Stimulated activated naive B cell treated with anti-CD40 and anti-IgM and Interleukin-4, amounts not matched to agents 10 μg/mL and 1 μg/mL and 100 μg/mL, for 72 hours (primary cell): ENCODE measurements at regions not wholly inside any gene's neighbourhood (a gene's known extent, or its start where the extent isn't known, plus 50 kb on each side); places are given as distances from the start of the nearest gene placed in this dataset.

Experiments
- ATAC-seq, 2 donors: fragments of 150-1000 bp; cut with Tn5 transposase; replicated peaks; 2 replicates each; pipeline ENCODE4 v1.10.0; 2021; ENCODE audit warnings: moderate library complexity in 1 of 2
- DNase-seq: peaks from one replicate; pipeline ENCODE4 v3.0.0; 2021
- H3K27ac Mint-ChIP-seq: one replicate; pipeline ENCODE4 v1.8.0; 2022; ENCODE audit warnings: mild to moderate bottlenecking, mixed read lengths
- H3K27me3 Mint-ChIP-seq, 2 donors: one replicate each; pipeline ENCODE4 v1.8.0; 2022; ENCODE audit warnings: mixed read lengths in 2 of 2
- H3K36me3 Mint-ChIP-seq, 2 donors: one replicate each; pipeline ENCODE4 v1.8.0; 2022; ENCODE audit warnings: mixed read lengths in 2 of 2, mild to moderate bottlenecking in 1 of 2
- H3K4me1 Mint-ChIP-seq, 2 donors: one replicate each; pipeline ENCODE4 v1.8.0; 2022; ENCODE audit warnings: mixed read lengths in 2 of 2, mild to moderate bottlenecking in 1 of 2
- H3K4me3 Mint-ChIP-seq, 2 donors: one replicate each; pipeline ENCODE4 v1.8.0; 2022; ENCODE audit warnings: mild to moderate bottlenecking in 2 of 2, mixed read lengths in 2 of 2, moderate library complexity in 1 of 2
- H3K9me3 Mint-ChIP-seq, 2 donors: one replicate each; pipeline ENCODE4 v1.8.0; 2022; ENCODE audit warnings: mixed read lengths in 2 of 2, mild to moderate bottlenecking in 1 of 2

- H3K4me1 Mint-ChIP-seq, result peaks cover 7 to 16% of the 10 kb centered on the region in 2 donors
- no peak overlapping the region for H3K27ac Mint-ChIP-seq
- H3K27me3 Mint-ChIP-seq, result peaks cover 9 to 23% of the 10 kb centered on the region in 2 donors
- no peaks in the 10 kb centered on the region for H3K9me3 Mint-ChIP-seq
- DNase-seq (no peak), ATAC-seq (no peak)
- no peaks in the 10 kb centered on the region for H3K36me3 Mint-ChIP-seq
- no peak overlapping the region for H3K4me3 Mint-ChIP-seq
Observed at GRCh38 chr1:218494449-218494852, 149.3 kb downstream of the TGFB2 start.

- H3K36me3 Mint-ChIP-seq, result no peaks in the 10 kb centered on the region
- no peak overlapping the region for H3K27ac Mint-ChIP-seq
- H3K27me3 Mint-ChIP-seq, result peaks cover 10 to 25% of the 10 kb centered on the region in 2 donors
- no peaks in the 10 kb centered on the region for H3K9me3 Mint-ChIP-seq
- peaks cover 7 to 13% of the 10 kb centered on the region in 2 donors for H3K4me1 Mint-ChIP-seq
- H3K4me3 Mint-ChIP-seq, result no peak overlapping the region
- ATAC-seq (no peak), DNase-seq (no peak)
Observed at GRCh38 chr1:218495931-218496330, 150.8 kb downstream of the TGFB2 start.

GRCh38 chr1:218496561-218496960 lies 151.4 kb downstream of the TGFB2 start:
- Mint-ChIP-seq H3K27ac (no peak overlapping the region), H3K36me3 (no peaks in the 10 kb centered on the region), H3K4me1 (peaks cover 8 to 12% of the 10 kb centered on the region in 2 donors), H3K27me3 (peaks cover 14 to 28% of the 10 kb centered on the region in 2 donors), H3K9me3 (no peaks in the 10 kb centered on the region), H3K4me3 (no peak overlapping the region)
- no peak for ATAC-seq
- DNase-seq, result no peak

GRCh38 chr1:218498056-218498938 lies 153.2 kb downstream of the TGFB2 start:
- Mint-ChIP-seq H3K36me3 (no peaks in the 10 kb centered on the region), H3K27ac (no peak overlapping the region), H3K4me3 (peak overlapping the region in 1 of 2 donors; percentile 56), H3K27me3 (peaks cover 12 to 23% of the 10 kb centered on the region in 2 donors), H3K4me1 (peaks cover 7 to 12% of the 10 kb centered on the region in 2 donors), H3K9me3 (no peaks in the 10 kb centered on the region)
- ATAC-seq, result no peak
- no peak for DNase-seq

GRCh38 chr1:218499011-218499691 lies 154.0 kb downstream of the TGFB2 start:
- DNase-seq (no peak), ATAC-seq (no peak)
- Mint-ChIP-seq H3K9me3 (no peaks in the 10 kb centered on the region), H3K4me3 (peak overlapping the region in 1 of 2 donors; percentile 56), H3K27me3 (peaks cover 12 to 28% of the 10 kb centered on the region in 2 donors), H3K4me1 (peaks cover 7 to 12% of the 10 kb centered on the region in 2 donors), H3K27ac (no peak overlapping the region), H3K36me3 (no peaks in the 10 kb centered on the region)

- no peak overlapping the region for H3K4me3 Mint-ChIP-seq
- H3K36me3 Mint-ChIP-seq, result no peaks in the 10 kb centered on the region
- peaks cover 7 to 12% of the 10 kb centered on the region in 2 donors for H3K4me1 Mint-ChIP-seq
- no peaks in the 10 kb centered on the region for H3K9me3 Mint-ChIP-seq
- H3K27me3 Mint-ChIP-seq, result peaks cover 12 to 29% of the 10 kb centered on the region in 2 donors
- no peak for ATAC-seq
- DNase-seq, result no peak
- H3K27ac Mint-ChIP-seq, result no peak overlapping the region
Observed at GRCh38 chr1:218499911-218500310, 154.8 kb downstream of the TGFB2 start.

- no peaks in the 10 kb centered on the region for H3K9me3 Mint-ChIP-seq
- H3K27ac Mint-ChIP-seq, result no peak overlapping the region
- ATAC-seq, result no peak
- DNase-seq, result no peak
- H3K4me3 Mint-ChIP-seq, result no peak overlapping the region
- peaks cover 7 to 12% of the 10 kb centered on the region in 2 donors for H3K4me1 Mint-ChIP-seq
- no peaks in the 10 kb centered on the region for H3K36me3 Mint-ChIP-seq
- peaks cover 12 to 24% of the 10 kb centered on the region in 2 donors for H3K27me3 Mint-ChIP-seq
Observed at GRCh38 chr1:218501161-218501560, 156.0 kb downstream of the TGFB2 start.

- Mint-ChIP-seq H3K9me3 (peaks cover 6 to 10% of the 10 kb centered on the region in 2 donors), H3K36me3 (peaks cover 3 to 7% of the 10 kb centered on the region in 2 donors), H3K4me3 (no peak overlapping the region), H3K4me1 (peaks cover 7 to 12% of the 10 kb centered on the region in 2 donors), H3K27me3 (peaks cover 12 to 24% of the 10 kb centered on the region in 2 donors), H3K27ac (no peak overlapping the region)
- ATAC-seq (no peak), DNase-seq (no peak)
Observed at GRCh38 chr1:218502383-218502782, 157.2 kb downstream of the TGFB2 start.

- Mint-ChIP-seq H3K27ac (no peak overlapping the region), H3K9me3 (peaks cover 9 to 15% of the 10 kb centered on the region in 2 donors)
Observed at GRCh38 chr1:218503102-218503501, 158.0 kb downstream of the TGFB2 start.

GRCh38 chr1:218507355-218508002 lies 162.3 kb downstream of the TGFB2 start:
- peaks cover 17 to 23% of the 10 kb centered on the region in 2 donors for H3K9me3 Mint-ChIP-seq

More at GRCh38 chr1:218503102-218503501, 158.0 kb downstream of the TGFB2 start:
- Mint-ChIP-seq H3K4me3 (no peak overlapping the region), H3K4me1 (peaks cover 7 to 12% of the 10 kb centered on the region in 2 donors), H3K27me3 (peaks cover 11 to 22% of the 10 kb centered on the region in 2 donors), H3K36me3 (peaks cover 3 to 9% of the 10 kb centered on the region in 2 donors)
- ATAC-seq, result no peak
- DNase-seq, result no peak

GRCh38 chr1:218510153-218510772 lies 165.1 kb downstream of the TGFB2 start:
- Mint-ChIP-seq H3K4me1 (peaks cover 10 to 14% of the 10 kb centered on the region in 2 donors), H3K27ac (no peak overlapping the region), H3K4me3 (no peak overlapping the region), H3K36me3 (peaks cover 3 to 10% of the 10 kb centered on the region in 2 donors), H3K27me3 (no peaks in the 10 kb centered on the region), H3K9me3 (peaks cover 17 to 28% of the 10 kb centered on the region in 2 donors)
- ATAC-seq (no peak), DNase-seq (no peak)

More at GRCh38 chr1:218507355-218508002, 162.3 kb downstream of the TGFB2 start:
- DNase-seq (no peak), ATAC-seq (no peak)
- H3K36me3 Mint-ChIP-seq, result peaks cover 3 to 10% of the 10 kb centered on the region in 2 donors
- H3K27me3 Mint-ChIP-seq, result peaks cover 0 to 7% of the 10 kb centered on the region in 2 donors
- H3K27ac Mint-ChIP-seq, result no peak overlapping the region
- H3K4me1 Mint-ChIP-seq, result peaks cover 10% of the 10 kb centered on the region in 2 donors
- H3K4me3 Mint-ChIP-seq, result no peak overlapping the region

- Mint-ChIP-seq H3K36me3 (no peaks in the 10 kb centered on the region), H3K4me3 (no peak overlapping the region), H3K9me3 (peaks cover 7 to 11% of the 10 kb centered on the region in 2 donors), H3K4me1 (peaks cover 10 to 14% of the 10 kb centered on the region in 2 donors), H3K27me3 (peaks cover 4 to 7% of the 10 kb centered on the region in 2 donors), H3K27ac (no peak overlapping the region)
- ATAC-seq, result no peak
- no peak for DNase-seq
Observed at GRCh38 chr1:218513328-218513727, 168.2 kb downstream of the TGFB2 start.

- peaks cover 0 to 7% of the 10 kb centered on the region in 2 donors for H3K9me3 Mint-ChIP-seq
- peaks cover 7 to 13% of the 10 kb centered on the region in 2 donors for H3K27me3 Mint-ChIP-seq
- H3K4me1 Mint-ChIP-seq, result peaks cover 10 to 14% of the 10 kb centered on the region in 2 donors
- no peaks in the 10 kb centered on the region for H3K36me3 Mint-ChIP-seq
- DNase-seq (no peak), ATAC-seq (no peak)
- no peak overlapping the region for H3K27ac Mint-ChIP-seq
- H3K4me3 Mint-ChIP-seq, result no peak overlapping the region
Observed at GRCh38 chr1:218514689-218515088, 169.6 kb downstream of the TGFB2 start.
